ENCODE measurements at regions not wholly inside any gene's neighbourhood (a gene's known extent, or its start where the extent isn't known, plus 50 kb on each side); places are given as distances from the start of the nearest gene placed in this dataset.

GRCh38 chr6:113630738-113631535 is 226.2 kb upstream of the MARCKS start:
- H3K27ac ChIP-seq, result peak overlapping the region; percentile 34 to 75
- no peaks in the 10 kb centered on the region for H3K9me3 ChIP-seq
- intact Hi-C loops (cut with DNase I; ENCODE audit: low total_unique reads), result no loop called here
- H3K36me3 ChIP-seq, result no peaks in the 10 kb centered on the region
- no peak for TF ChIP-seq POLR2A (IDR thresholded peaks at IDR 0.05)
- TF ChIP-seq, protein P1, sequence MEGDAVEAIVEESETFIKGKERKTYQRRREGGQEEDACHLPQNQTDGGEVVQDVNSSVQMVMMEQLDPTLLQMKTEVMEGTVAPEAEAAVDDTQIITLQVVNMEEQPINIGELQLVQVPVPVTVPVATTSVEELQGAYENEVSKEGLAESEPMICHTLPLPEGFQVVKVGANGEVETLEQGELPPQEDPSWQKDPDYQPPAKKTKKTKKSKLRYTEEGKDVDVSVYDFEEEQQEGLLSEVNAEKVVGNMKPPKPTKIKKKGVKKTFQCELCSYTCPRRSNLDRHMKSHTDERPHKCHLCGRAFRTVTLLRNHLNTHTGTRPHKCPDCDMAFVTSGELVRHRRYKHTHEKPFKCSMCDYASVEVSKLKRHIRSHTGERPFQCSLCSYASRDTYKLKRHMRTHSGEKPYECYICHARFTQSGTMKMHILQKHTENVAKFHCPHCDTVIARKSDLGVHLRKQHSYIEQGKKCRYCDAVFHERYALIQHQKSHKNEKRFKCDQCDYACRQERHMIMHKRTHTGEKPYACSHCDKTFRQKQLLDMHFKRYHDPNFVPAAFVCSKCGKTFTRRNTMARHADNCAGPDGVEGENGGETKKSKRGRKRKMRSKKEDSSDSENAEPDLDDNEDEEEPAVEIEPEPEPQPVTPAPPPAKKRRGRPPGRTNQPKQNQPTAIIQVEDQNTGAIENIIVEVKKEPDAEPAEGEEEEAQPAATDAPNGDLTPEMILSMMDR (IDR thresholded peaks at IDR 0.05), result no peak
- no peak for TF ChIP-seq POLR2AphosphoS5 (IDR thresholded peaks at IDR 0.05)
- no peak overlapping the region for H3K4me3 ChIP-seq
- no peaks in the 10 kb centered on the region for H3K27me3 ChIP-seq
- DNase-seq (ENCODE audit: low spot score in 2 of 2), result no peak
- H3K4me1 ChIP-seq, result no peaks in the 10 kb centered on the region

DNA sequence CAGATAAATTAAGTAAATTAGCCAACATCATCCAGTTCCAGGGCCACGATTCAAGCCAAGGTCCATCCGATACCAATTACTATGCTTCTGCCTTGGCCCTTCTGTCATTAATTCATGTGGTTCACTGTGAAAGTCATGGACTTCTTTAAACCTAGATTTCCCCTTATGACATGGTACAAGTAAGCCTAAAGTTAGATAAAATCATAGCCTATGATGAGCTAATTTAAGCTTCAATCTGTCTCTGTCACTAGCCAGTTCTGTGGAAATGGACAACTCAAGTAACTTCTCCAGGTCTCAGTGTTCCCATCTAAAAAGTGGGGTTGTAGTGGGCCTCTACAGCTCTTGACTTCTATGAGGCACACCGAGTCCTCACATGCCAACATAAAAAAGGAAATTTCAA is 225.5 kb upstream of the MARCKS start:
- TF ChIP-seq POLR2AphosphoS5 (IDR thresholded peaks at IDR 0.05) (no peak), POLR2A (IDR thresholded peaks at IDR 0.05) (no peak)
- TF ChIP-seq, protein P1 (IDR thresholded peaks at IDR 0.05), result no peak

GRCh38 chr6:113632220-113632864 is 224.8 kb upstream of the MARCKS start:
- intact Hi-C loops (cut with DNase I; ENCODE audit: low total_unique reads), result no loop called here
- DNase-seq (ENCODE audit: low spot score in 2 of 2), result peak in 1 of 2 donors; percentile 36
- no peak for TF ChIP-seq POLR2AphosphoS5 (IDR thresholded peaks at IDR 0.05)
- TF ChIP-seq, protein P1 (IDR thresholded peaks at IDR 0.05), result no peak
- TF ChIP-seq POLR2A (IDR thresholded peaks at IDR 0.05), result no peak
- Histone ChIP-seq H3K27me3 (no peaks in the 10 kb centered on the region), H3K27ac (peak overlapping the region; percentile 63 to 75), H3K4me1 (no peaks in the 10 kb centered on the region), H3K36me3 (no peaks in the 10 kb centered on the region), H3K9me3 (no peaks in the 10 kb centered on the region), H3K4me3 (peak overlapping the region; percentile 9 to 46 (median 13))

More for the DNA sequence above, 225.5 kb upstream of the MARCKS start:
- H3K4me1 ChIP-seq, result no peaks in the 10 kb centered on the region
- peak overlapping the region; percentile 63 to 75 for H3K27ac ChIP-seq
- H3K36me3 ChIP-seq, result no peaks in the 10 kb centered on the region
- H3K27me3 ChIP-seq, result no peaks in the 10 kb centered on the region
- no peaks in the 10 kb centered on the region for H3K9me3 ChIP-seq
- intact Hi-C loops (cut with DNase I; ENCODE audit: low total_unique reads), result no loop called here
- no peak for DNase-seq (ENCODE audit: low spot score in 2 of 2)
- H3K4me3 ChIP-seq, result no peak overlapping the region

- H3K36me3 ChIP-seq, result no peaks in the 10 kb centered on the region
- TF ChIP-seq, protein P1 (IDR thresholded peaks at IDR 0.05), result no peak
- TF ChIP-seq POLR2A (IDR thresholded peaks at IDR 0.05), result no peak
- H3K4me1 ChIP-seq, result no peaks in the 10 kb centered on the region
- H3K27me3 ChIP-seq, result no peaks in the 10 kb centered on the region
- no peak overlapping the region for H3K4me3 ChIP-seq
- H3K27ac ChIP-seq, result no peak overlapping the region
- DNase-seq (ENCODE audit: low spot score in 2 of 2), result no peak
- H3K9me3 ChIP-seq, result no peaks in the 10 kb centered on the region
- intact Hi-C loops (cut with DNase I; ENCODE audit: low total_unique reads), result no loop called here
Measured at GRCh38 chr6:113633638-113634037, 223.5 kb upstream of the MARCKS start.
